ENCODE measurements at regions not wholly inside any gene's neighbourhood (a gene's known extent, or its start where the extent isn't known, plus 50 kb on each side); places are given as distances from the start of the nearest gene placed in this dataset.
"Not testable (repeated sequence)": the region's sequence is repeated elsewhere in the genome, so short reads cannot be mapped to it uniquely, and the experiment has no call there.

DNA sequence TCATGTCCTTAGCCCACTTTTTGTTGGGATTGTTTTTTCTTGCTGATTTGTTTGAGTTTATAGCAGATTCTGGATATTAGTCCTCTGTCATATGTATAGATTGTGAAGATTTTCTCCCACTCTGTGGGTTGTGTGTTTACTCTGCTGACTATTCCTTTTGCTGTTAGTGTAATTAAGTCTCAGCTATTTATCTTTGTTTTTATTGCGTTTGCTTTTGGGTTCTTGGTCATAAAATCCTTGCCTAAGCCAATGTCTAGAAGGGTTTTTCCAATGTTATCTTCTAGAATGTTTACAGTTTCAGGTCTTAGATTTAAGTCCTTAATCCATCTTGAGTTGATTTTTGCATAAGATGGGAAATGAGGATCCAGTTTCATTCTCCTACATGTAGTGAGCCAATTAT lies 351.2 kb upstream of the PIK3R1 start:
- TF ChIP-seq, protein P1, sequence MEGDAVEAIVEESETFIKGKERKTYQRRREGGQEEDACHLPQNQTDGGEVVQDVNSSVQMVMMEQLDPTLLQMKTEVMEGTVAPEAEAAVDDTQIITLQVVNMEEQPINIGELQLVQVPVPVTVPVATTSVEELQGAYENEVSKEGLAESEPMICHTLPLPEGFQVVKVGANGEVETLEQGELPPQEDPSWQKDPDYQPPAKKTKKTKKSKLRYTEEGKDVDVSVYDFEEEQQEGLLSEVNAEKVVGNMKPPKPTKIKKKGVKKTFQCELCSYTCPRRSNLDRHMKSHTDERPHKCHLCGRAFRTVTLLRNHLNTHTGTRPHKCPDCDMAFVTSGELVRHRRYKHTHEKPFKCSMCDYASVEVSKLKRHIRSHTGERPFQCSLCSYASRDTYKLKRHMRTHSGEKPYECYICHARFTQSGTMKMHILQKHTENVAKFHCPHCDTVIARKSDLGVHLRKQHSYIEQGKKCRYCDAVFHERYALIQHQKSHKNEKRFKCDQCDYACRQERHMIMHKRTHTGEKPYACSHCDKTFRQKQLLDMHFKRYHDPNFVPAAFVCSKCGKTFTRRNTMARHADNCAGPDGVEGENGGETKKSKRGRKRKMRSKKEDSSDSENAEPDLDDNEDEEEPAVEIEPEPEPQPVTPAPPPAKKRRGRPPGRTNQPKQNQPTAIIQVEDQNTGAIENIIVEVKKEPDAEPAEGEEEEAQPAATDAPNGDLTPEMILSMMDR (IDR thresholded peaks at IDR 0.05): not testable (repeated sequence)
- not testable (repeated sequence) for TF ChIP-seq POLR2A (IDR thresholded peaks at IDR 0.05)

Data from Peyer's patch (tissue), 4 donors.